PC-3 (cell line): ENCODE measurements at regions not wholly inside any gene's neighbourhood (a gene's known extent, or its start where the extent isn't known, plus 50 kb on each side); places are given as distances from the start of the nearest gene placed in this dataset.

ENCODE experiments used
- ATAC-seq: fragments of 200-7000 bp; cut with Tn5 transposase; 2 replicates; pipeline ENCODE4 v1.9.1; 2020; ENCODE audit warnings: mild to moderate bottlenecking, moderate library complexity
- BruUV-seq: library from RNA; stranded (reverse); fragments of 400-500 nt; replicated peaks from 2 replicates; lab custom pipeline; 2021; lab: Mats Ljungman, UMichigan
- CTCF ChIA-PET: fragments of 300-600 bp; sonication (Branson Sonifier 250); formaldehyde crosslinking; loops from one replicate; lab custom pipeline; 2022; ENCODE audit warnings: antibody characterized with exemption; lab: Charles Lee
- POLR2A ChIA-PET: fragments of 300-600 bp; sonication (Branson Sonifier 250); formaldehyde crosslinking; loops from one replicate; lab custom pipeline; 2022; ENCODE audit warnings: antibody characterized with exemption; ENCODE audit not compliant: unreplicated experiment; lab: Charles Lee
- DNase-seq: peaks from one replicate; pipeline ENCODE4 v3.0.0-alpha.2; 2015
- H2AFZ ChIP-seq: fragments of 300-600 bp; sonication (generic); 2 replicates; pipeline ENCODE4 v1.6.0; 2016; ENCODE audit warnings: antibody characterized with exemption, low read length
- H3F3A ChIP-seq: fragments of 300-600 bp; sonication (generic); one replicate; pipeline ENCODE4 v1.6.0; 2017; ENCODE audit warnings: antibody characterized with exemption, low read length, control low read depth, mild to moderate bottlenecking; ENCODE audit not compliant: unreplicated experiment
- H3K27ac ChIP-seq: fragments of 300-600 bp; sonication (generic); 2 replicates; pipeline ENCODE4 v1.5.1; 2016; ENCODE audit warnings: mild to moderate bottlenecking, low read length
- H3K27me3 ChIP-seq: fragments of 300-600 bp; sonication (generic); 2 replicates; pipeline ENCODE4 v1.6.1; 2016; ENCODE audit warnings: low read length, mixed read lengths
- H3K36me3 ChIP-seq: fragments of 300-600 bp; sonication (generic); 2 replicates; pipeline ENCODE4 v1.6.1; 2016; ENCODE audit warnings: low read depth, mixed run types, low read length, mixed read lengths
- H3K4me1 ChIP-seq: fragments of 300-600 bp; sonication (generic); 2 replicates; pipeline ENCODE4 v1.5.1; 2016; ENCODE audit warnings: low read length; ENCODE audit not compliant: insufficient read depth
- H3K4me2 ChIP-seq: fragments of 300-600 bp; sonication (generic); 2 replicates; pipeline ENCODE4 v1.6.0; 2016; ENCODE audit warnings: low read length
- H3K4me3 ChIP-seq: fragments of 300-600 bp; sonication (generic); 2 replicates; pipeline ENCODE4 v1.5.1; 2016; ENCODE audit warnings: mild to moderate bottlenecking, low read length, mixed read lengths
- H3K79me2 ChIP-seq: fragments of 300-600 bp; sonication (generic); 2 replicates; pipeline ENCODE4 v1.6.1; 2017; ENCODE audit warnings: low read length, mixed read lengths
- H3K9ac ChIP-seq: fragments of 300-600 bp; sonication (generic); 2 replicates; pipeline ENCODE4 v1.6.0; 2016; ENCODE audit warnings: mild to moderate bottlenecking, low read length
- H3K9me2 ChIP-seq: fragments of 300-600 bp; sonication (generic); replicated peaks from 2 replicates; pipeline ENCODE4 v1.6.1; 2016; ENCODE audit warnings: mixed run types, low read length, mixed read lengths
- H3K9me3 ChIP-seq: fragments of 300-600 bp; sonication (generic); 2 replicates; pipeline ENCODE4 v1.6.1; 2016; ENCODE audit warnings: low read length, mixed read lengths
- H4K20me1 ChIP-seq: fragments of 300-600 bp; sonication (generic); 2 replicates; pipeline ENCODE4 v1.6.1; 2016; ENCODE audit warnings: low read length, mixed read lengths
- EZH2 ChIP-seq: fragments of 300-600 bp; sonication (generic); IDR thresholded peaks from one replicate; pipeline ENCODE4 v1.6.1; 2017; ENCODE audit warnings: antibody characterized with exemption, mild to moderate bottlenecking, low read length; ENCODE audit not compliant: unreplicated experiment
- EZH2phosphoT487 ChIP-seq: fragments of 300-600 bp; sonication (generic); IDR thresholded peaks from 2 replicates; pipeline ENCODE4 v1.6.1; 2018; ENCODE audit warnings: mild to moderate bottlenecking, antibody characterized with exemption, low read length, borderline replicate concordance
- intact Hi-C: fragments of 100-400 bp; cut with micrococcal nuclease; formaldehyde crosslinking; loops from 2 replicates; pipeline ENCODE4 v1.9.0; 2023
- TF ChIP-seq, protein P1 (sequence below): fragments of 300-600 bp; sonication (generic); conservative IDR thresholded peaks from 2 replicates; pipeline ENCODE4 v1.5.1; 2017; ENCODE audit warnings: antibody characterized with exemption, low read depth, mild to moderate bottlenecking, low read length

DNA sequence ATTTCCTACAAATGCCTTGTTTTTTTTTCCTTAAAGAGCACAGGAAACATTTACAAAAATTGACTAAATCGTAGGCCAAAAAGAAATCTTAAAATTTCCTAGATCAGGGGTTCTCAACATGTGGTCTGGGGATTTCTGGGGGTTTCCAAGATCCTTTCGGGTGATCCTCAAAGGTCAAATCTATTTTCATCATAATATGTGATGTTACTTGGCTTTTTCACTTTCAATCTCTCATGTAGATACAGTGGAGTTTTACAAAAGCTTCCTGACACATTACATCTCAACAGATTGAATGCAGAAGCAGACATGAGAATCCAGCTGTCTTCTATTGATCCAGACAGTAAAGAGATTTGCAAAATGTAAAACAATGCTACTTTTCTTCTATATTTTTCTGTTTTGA is 497.3 kb downstream of the INHBA start:
- Histone ChIP-seq H3K79me2 (no peaks in the 10 kb centered on the region), H3K27ac (no peak overlapping the region), H4K20me1 (no peaks in the 10 kb centered on the region), H3K9ac (no peak overlapping the region), H3K4me3 (no peak overlapping the region), H3K9me2 (no peaks in the 10 kb centered on the region), H3K36me3 (no peaks in the 10 kb centered on the region), H2AFZ (no peak overlapping the region), H3F3A (no peaks in the 10 kb centered on the region), H3K4me2 (no peak overlapping the region), H3K27me3 (no peaks in the 10 kb centered on the region), H3K9me3 (no peaks in the 10 kb centered on the region), H3K4me1 (peaks cover 5% of the 10 kb centered on the region; the same call in 1 of the 2 replicates)
- TF ChIP-seq, protein P1, sequence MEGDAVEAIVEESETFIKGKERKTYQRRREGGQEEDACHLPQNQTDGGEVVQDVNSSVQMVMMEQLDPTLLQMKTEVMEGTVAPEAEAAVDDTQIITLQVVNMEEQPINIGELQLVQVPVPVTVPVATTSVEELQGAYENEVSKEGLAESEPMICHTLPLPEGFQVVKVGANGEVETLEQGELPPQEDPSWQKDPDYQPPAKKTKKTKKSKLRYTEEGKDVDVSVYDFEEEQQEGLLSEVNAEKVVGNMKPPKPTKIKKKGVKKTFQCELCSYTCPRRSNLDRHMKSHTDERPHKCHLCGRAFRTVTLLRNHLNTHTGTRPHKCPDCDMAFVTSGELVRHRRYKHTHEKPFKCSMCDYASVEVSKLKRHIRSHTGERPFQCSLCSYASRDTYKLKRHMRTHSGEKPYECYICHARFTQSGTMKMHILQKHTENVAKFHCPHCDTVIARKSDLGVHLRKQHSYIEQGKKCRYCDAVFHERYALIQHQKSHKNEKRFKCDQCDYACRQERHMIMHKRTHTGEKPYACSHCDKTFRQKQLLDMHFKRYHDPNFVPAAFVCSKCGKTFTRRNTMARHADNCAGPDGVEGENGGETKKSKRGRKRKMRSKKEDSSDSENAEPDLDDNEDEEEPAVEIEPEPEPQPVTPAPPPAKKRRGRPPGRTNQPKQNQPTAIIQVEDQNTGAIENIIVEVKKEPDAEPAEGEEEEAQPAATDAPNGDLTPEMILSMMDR, result no peak
- TF ChIP-seq EZH2, result no peak
- TF ChIP-seq EZH2phosphoT487, result no peak
- BruUV-seq, result no TSS peak
- intact Hi-C loops, result no loop called here
- CTCF ChIA-PET, result no interaction called here
- DNase-seq (no peak), ATAC-seq (no peak)
- POLR2A ChIA-PET, result no interaction called here

GRCh38 chr7:41203542-41203941 is 499.3 kb downstream of the INHBA start:
- BruUV-seq, result no TSS peak
- TF ChIP-seq EZH2phosphoT487, result no peak
- no peak for TF ChIP-seq EZH2
- TF ChIP-seq, protein P1, result no peak
- CTCF ChIA-PET, result no interaction called here
- no peak overlapping the region for H3K4me3 ChIP-seq
- no peaks in the 10 kb centered on the region for H3K79me2 ChIP-seq
- no peaks in the 10 kb centered on the region for H3K9me3 ChIP-seq
- H3K36me3 ChIP-seq, result no peaks in the 10 kb centered on the region
- no peaks in the 10 kb centered on the region for H3K27me3 ChIP-seq
- POLR2A ChIA-PET, result no interaction called here
- peak; percentile 68 for ATAC-seq
- DNase-seq, result peak; percentile 42
- peak overlapping the region; percentile 16; the same call in 1 of the 2 replicates for H3K9ac ChIP-seq
- H2AFZ ChIP-seq, result no peak overlapping the region
- peaks cover 5% of the 10 kb centered on the region; the same call in 1 of the 2 replicates for H3K4me1 ChIP-seq
- no peaks in the 10 kb centered on the region for H3K9me2 ChIP-seq
- no peaks in the 10 kb centered on the region for H4K20me1 ChIP-seq
- intact Hi-C loops, result no loop called here
- no peak overlapping the region for H3K4me2 ChIP-seq
- no peaks in the 10 kb centered on the region for H3F3A ChIP-seq
- peak overlapping the region; percentile 83 for H3K27ac ChIP-seq

- CTCF ChIA-PET, result no interaction called here
- intact Hi-C loops, result no loop called here
These were observed 501.9 kb downstream of the INHBA start for GRCh38 chr7:41201021-41201420.

More at GRCh38 chr7:41201021-41201420, 501.9 kb downstream of the INHBA start:
- Histone ChIP-seq H3K9ac (no peak overlapping the region), H3K79me2 (no peaks in the 10 kb centered on the region), H2AFZ (no peak overlapping the region), H3K9me3 (no peaks in the 10 kb centered on the region), H3F3A (no peaks in the 10 kb centered on the region), H3K36me3 (no peaks in the 10 kb centered on the region), H3K27ac (no peak overlapping the region), H4K20me1 (no peaks in the 10 kb centered on the region), H3K4me1 (peaks cover 5% of the 10 kb centered on the region; the same call in 1 of the 2 replicates), H3K27me3 (no peaks in the 10 kb centered on the region), H3K9me2 (no peaks in the 10 kb centered on the region), H3K4me2 (no peak overlapping the region), H3K4me3 (no peak overlapping the region)
- POLR2A ChIA-PET, result no interaction called here
- DNase-seq (no peak), ATAC-seq (no peak)
- TF ChIP-seq EZH2phosphoT487, result no peak
- no peak for TF ChIP-seq EZH2
- TF ChIP-seq, protein P1, result no peak
- BruUV-seq, result no TSS peak
